ENCODE measurements at regions not wholly inside any gene's neighbourhood (a gene's known extent, or its start where the extent isn't known, plus 50 kb on each side); places are given as distances from the start of the nearest gene placed in this dataset.

GRCh38 chr11:128334311-128335044 lies 252.9 kb downstream of the ETS1 start:
- no peaks in the 10 kb centered on the region for H3K27me3 ChIP-seq (ENCODE audit: control insufficient read depth in 5 of 5, insufficient read depth in 4 of 5, low read length in 5 of 5)
- H3K36me3 ChIP-seq (ENCODE audit: control insufficient read depth in 5 of 5, insufficient read depth in 5 of 5, low read length in 5 of 5) = no peaks in the 10 kb centered on the region
- H3K9ac ChIP-seq (ENCODE audit: low read length in 5 of 5) = peak overlapping the region in 1 of 5 donors; percentile 45
- H3K4me1 ChIP-seq (ENCODE audit: control insufficient read depth in 5 of 5, insufficient read depth in 5 of 5, low read length in 5 of 5) = peaks cover 0 to 50% (median 6%) of the 10 kb centered on the region in 5 donors
- H3K4me3 ChIP-seq (ENCODE audit: low read depth in 1 of 5, low read length in 5 of 5) = no peak overlapping the region
- H3K27ac ChIP-seq (ENCODE audit: low read depth, low read length) = peak overlapping the region; percentile 68
- no peaks in the 10 kb centered on the region for H3K9me3 ChIP-seq (ENCODE audit: control insufficient read depth in 5 of 5, low read length in 5 of 5)

- no peak overlapping the region for H3K9ac ChIP-seq (ENCODE audit: low read length in 5 of 5)
- H3K27ac ChIP-seq (ENCODE audit: low read depth, low read length) = peak overlapping the region; percentile 78
- no peaks in the 10 kb centered on the region for H3K27me3 ChIP-seq (ENCODE audit: control insufficient read depth in 5 of 5, insufficient read depth in 4 of 5, low read length in 5 of 5)
- H3K4me1 ChIP-seq (ENCODE audit: control insufficient read depth in 5 of 5, insufficient read depth in 5 of 5, low read length in 5 of 5) = peaks cover 0 to 53% (median 6%) of the 10 kb centered on the region in 5 donors
- H3K36me3 ChIP-seq (ENCODE audit: control insufficient read depth in 5 of 5, insufficient read depth in 5 of 5, low read length in 5 of 5) = no peaks in the 10 kb centered on the region
- no peak overlapping the region for H3K4me3 ChIP-seq (ENCODE audit: low read depth in 1 of 5, low read length in 5 of 5)
- no peaks in the 10 kb centered on the region for H3K9me3 ChIP-seq (ENCODE audit: control insufficient read depth in 5 of 5, low read length in 5 of 5)
These were observed 256.0 kb downstream of the ETS1 start for GRCh38 chr11:128331317-128331716.

- Histone ChIP-seq H3K4me3 (ENCODE audit: low read depth in 1 of 5, low read length in 5 of 5) (no peak overlapping the region), H3K9me3 (ENCODE audit: control insufficient read depth in 5 of 5, low read length in 5 of 5) (no peaks in the 10 kb centered on the region), H3K4me1 (ENCODE audit: control insufficient read depth in 5 of 5, insufficient read depth in 5 of 5, low read length in 5 of 5) (peaks cover 0 to 42% (median 3%) of the 10 kb centered on the region in 5 donors), H3K9ac (ENCODE audit: low read length in 5 of 5) (peak overlapping the region in 1 of 5 donors; percentile 31), H3K36me3 (ENCODE audit: control insufficient read depth in 5 of 5, insufficient read depth in 5 of 5, low read length in 5 of 5) (no peaks in the 10 kb centered on the region), H3K27me3 (ENCODE audit: control insufficient read depth in 5 of 5, insufficient read depth in 4 of 5, low read length in 5 of 5) (no peaks in the 10 kb centered on the region), H3K27ac (ENCODE audit: low read depth, low read length) (peak overlapping the region; percentile 78)
These were observed 257.2 kb downstream of the ETS1 start for GRCh38 chr11:128330203-128330602.

- Histone ChIP-seq H3K27me3 (ENCODE audit: control insufficient read depth in 5 of 5, insufficient read depth in 4 of 5, low read length in 5 of 5) (no peaks in the 10 kb centered on the region), H3K36me3 (ENCODE audit: control insufficient read depth in 5 of 5, insufficient read depth in 5 of 5, low read length in 5 of 5) (no peaks in the 10 kb centered on the region), H3K4me3 (ENCODE audit: low read depth in 1 of 5, low read length in 5 of 5) (no peak overlapping the region), H3K9me3 (ENCODE audit: control insufficient read depth in 5 of 5, low read length in 5 of 5) (no peaks in the 10 kb centered on the region), H3K9ac (ENCODE audit: low read length in 5 of 5) (peak overlapping the region in 2 of 5 donors; percentile 4 to 19), H3K4me1 (ENCODE audit: control insufficient read depth in 5 of 5, insufficient read depth in 5 of 5, low read length in 5 of 5) (peaks cover 0 to 33% (median 3%) of the 10 kb centered on the region in 5 donors), H3K27ac (ENCODE audit: low read depth, low read length) (peak overlapping the region; percentile 81)
These were observed 258.3 kb downstream of the ETS1 start for GRCh38 chr11:128328955-128329551.

GRCh38 chr11:128327274-128327673 lies 260.1 kb downstream of the ETS1 start:
- H3K4me3 ChIP-seq (ENCODE audit: low read depth in 1 of 5, low read length in 5 of 5) = no peak overlapping the region
- no peaks in the 10 kb centered on the region for H3K27me3 ChIP-seq (ENCODE audit: control insufficient read depth in 5 of 5, insufficient read depth in 4 of 5, low read length in 5 of 5)
- H3K9ac ChIP-seq (ENCODE audit: low read length in 5 of 5) = no peak overlapping the region
- H3K36me3 ChIP-seq (ENCODE audit: control insufficient read depth in 5 of 5, insufficient read depth in 5 of 5, low read length in 5 of 5) = no peaks in the 10 kb centered on the region
- H3K9me3 ChIP-seq (ENCODE audit: control insufficient read depth in 5 of 5, low read length in 5 of 5) = no peaks in the 10 kb centered on the region
- peaks cover 0 to 33% (median 0%) of the 10 kb centered on the region in 5 donors for H3K4me1 ChIP-seq (ENCODE audit: control insufficient read depth in 5 of 5, insufficient read depth in 5 of 5, low read length in 5 of 5)
- no peak overlapping the region for H3K27ac ChIP-seq (ENCODE audit: low read depth, low read length)

GRCh38 chr11:128326791-128327190 lies 260.6 kb downstream of the ETS1 start:
- Histone ChIP-seq H3K36me3 (ENCODE audit: control insufficient read depth in 5 of 5, insufficient read depth in 5 of 5, low read length in 5 of 5) (no peaks in the 10 kb centered on the region), H3K9me3 (ENCODE audit: control insufficient read depth in 5 of 5, low read length in 5 of 5) (no peaks in the 10 kb centered on the region), H3K9ac (ENCODE audit: low read length in 5 of 5) (no peak overlapping the region), H3K4me1 (ENCODE audit: control insufficient read depth in 5 of 5, insufficient read depth in 5 of 5, low read length in 5 of 5) (peaks cover 0 to 33% (median 0%) of the 10 kb centered on the region in 5 donors), H3K27ac (ENCODE audit: low read depth, low read length) (no peak overlapping the region), H3K27me3 (ENCODE audit: control insufficient read depth in 5 of 5, insufficient read depth in 4 of 5, low read length in 5 of 5) (no peaks in the 10 kb centered on the region), H3K4me3 (ENCODE audit: low read depth in 1 of 5, low read length in 5 of 5) (no peak overlapping the region)

GRCh38 chr11:128324531-128325141 lies 262.7 kb downstream of the ETS1 start:
- peaks cover 0 to 20% (median 0%) of the 10 kb centered on the region in 5 donors for H3K4me1 ChIP-seq (ENCODE audit: control insufficient read depth in 5 of 5, insufficient read depth in 5 of 5, low read length in 5 of 5)
- H3K36me3 ChIP-seq (ENCODE audit: control insufficient read depth in 5 of 5, insufficient read depth in 5 of 5, low read length in 5 of 5) = no peaks in the 10 kb centered on the region
- H3K27ac ChIP-seq (ENCODE audit: low read depth, low read length) = no peak overlapping the region
- no peak overlapping the region for H3K4me3 ChIP-seq (ENCODE audit: low read depth in 1 of 5, low read length in 5 of 5)
- H3K9me3 ChIP-seq (ENCODE audit: control insufficient read depth in 5 of 5, low read length in 5 of 5) = no peaks in the 10 kb centered on the region
- H3K9ac ChIP-seq (ENCODE audit: low read length in 5 of 5) = no peak overlapping the region
- H3K27me3 ChIP-seq (ENCODE audit: control insufficient read depth in 5 of 5, insufficient read depth in 4 of 5, low read length in 5 of 5) = no peaks in the 10 kb centered on the region

GRCh38 chr11:128324051-128324481 lies 263.3 kb downstream of the ETS1 start:
- H3K9ac ChIP-seq (ENCODE audit: low read length in 5 of 5) = no peak overlapping the region
- peaks cover 0 to 19% (median 0%) of the 10 kb centered on the region in 5 donors for H3K4me1 ChIP-seq (ENCODE audit: control insufficient read depth in 5 of 5, insufficient read depth in 5 of 5, low read length in 5 of 5)
- H3K36me3 ChIP-seq (ENCODE audit: control insufficient read depth in 5 of 5, insufficient read depth in 5 of 5, low read length in 5 of 5) = no peaks in the 10 kb centered on the region
- no peaks in the 10 kb centered on the region for H3K9me3 ChIP-seq (ENCODE audit: control insufficient read depth in 5 of 5, low read length in 5 of 5)
- no peak overlapping the region for H3K27ac ChIP-seq (ENCODE audit: low read depth, low read length)
- H3K4me3 ChIP-seq (ENCODE audit: low read depth in 1 of 5, low read length in 5 of 5) = no peak overlapping the region
- H3K27me3 ChIP-seq (ENCODE audit: control insufficient read depth in 5 of 5, insufficient read depth in 4 of 5, low read length in 5 of 5) = no peaks in the 10 kb centered on the region

GRCh38 chr11:128323381-128323780 lies 264.0 kb downstream of the ETS1 start:
- Histone ChIP-seq H3K4me3 (ENCODE audit: low read depth in 1 of 5, low read length in 5 of 5) (no peak overlapping the region), H3K4me1 (ENCODE audit: control insufficient read depth in 5 of 5, insufficient read depth in 5 of 5, low read length in 5 of 5) (peaks cover 0 to 20% (median 0%) of the 10 kb centered on the region in 5 donors), H3K9ac (ENCODE audit: low read length in 5 of 5) (no peak overlapping the region), H3K36me3 (ENCODE audit: control insufficient read depth in 5 of 5, insufficient read depth in 5 of 5, low read length in 5 of 5) (no peaks in the 10 kb centered on the region), H3K9me3 (ENCODE audit: control insufficient read depth in 5 of 5, low read length in 5 of 5) (no peaks in the 10 kb centered on the region), H3K27me3 (ENCODE audit: control insufficient read depth in 5 of 5, insufficient read depth in 4 of 5, low read length in 5 of 5) (no peaks in the 10 kb centered on the region), H3K27ac (ENCODE audit: low read depth, low read length) (no peak overlapping the region)
